H1 (cell line): ENCODE measurements at regions not wholly inside any gene's neighbourhood (a gene's known extent, or its start where the extent isn't known, plus 50 kb on each side); places are given as distances from the start of the nearest gene placed in this dataset.
"Not testable (repeated sequence)": the region's sequence is repeated elsewhere in the genome, so short reads cannot be mapped to it uniquely, and the experiment has no call there.

ENCODE experiments used
- CTCF ChIA-PET: fragments of 300-600 bp; sonication (Branson Sonifier 250); formaldehyde crosslinking; loops from one replicate; lab custom pipeline; 2021; ENCODE audit not compliant: partially characterized antibody; lab: Charles Lee
- POLR2A ChIA-PET: fragments of 300-600 bp; sonication (Branson Sonifier 250); formaldehyde crosslinking; loops from one replicate; lab custom pipeline; 2021; ENCODE audit warnings: inconsistent platforms; ENCODE audit not compliant: partially characterized antibody; lab: Charles Lee
- DNase-seq, 2 experiments: peaks; one replicate each; pipeline versions ENCODE4 v3.0.0 to v3.0.0-alpha.2; 2010 to 2022; ENCODE audit warnings: low spot score in 2 of 2, low read depth in 1 of 2, mixed read lengths in 1 of 2
- FAIRE-seq: peaks from 2 replicates; lab custom pipeline; 2011; peaks lifted over from hg19 to GRCh38; lab: Jason Lieb, UNC
- H2AFZ ChIP-seq: 2 replicates; pipeline ENCODE4 v1.8.1; 2012; ENCODE audit warnings: low read length, inconsistent platforms
- H2AK5ac ChIP-seq: 2 replicates; pipeline ENCODE4 v1.6.1; 2013; ENCODE audit warnings: low read depth, low read length
- H2BK120ac ChIP-seq: replicated peaks from 2 replicates; pipeline ENCODE3; 2013; ENCODE audit warnings: low read depth, low read length, inconsistent platforms
- H2BK12ac ChIP-seq: 2 replicates; pipeline ENCODE4 v1.6.1; 2013; ENCODE audit warnings: low read depth, low read length
- H2BK15ac ChIP-seq: 2 replicates; pipeline ENCODE4 v1.6.1; 2013; ENCODE audit warnings: low read length
- H2BK20ac ChIP-seq: 2 replicates; pipeline ENCODE4 v1.6.1; 2013; ENCODE audit warnings: low read length
- H2BK5ac ChIP-seq: 2 replicates; pipeline ENCODE4 v1.6.1; 2013; ENCODE audit warnings: low read depth, low read length
- H3K14ac ChIP-seq: 2 replicates; pipeline ENCODE4 v1.6.1; 2013; ENCODE audit warnings: inconsistent platforms; ENCODE audit not compliant: insufficient read length
- H3K18ac ChIP-seq: 2 replicates; pipeline ENCODE4 v1.6.1; 2013; ENCODE audit warnings: low read length; ENCODE audit errors: extremely low read depth
- H3K23ac ChIP-seq: 2 replicates; pipeline ENCODE4 v1.6.1; 2013; ENCODE audit warnings: inconsistent platforms; ENCODE audit not compliant: insufficient read length
- H3K23me2 ChIP-seq: 2 replicates; pipeline ENCODE4 v1.6.1; 2013; ENCODE audit warnings: low read depth, low read length
- H3K27ac ChIP-seq: 2 replicates; pipeline ENCODE4 v1.6.1; 2011; ENCODE audit warnings: low read depth, low read length, inconsistent platforms
- H3K27me3 ChIP-seq, 4 experiments: replicated peaks in 1 of 4; 1 replicate in 1 of 4; 2 replicates in 3 of 4; pipeline versions ENCODE4 v1.6.1 to v1.8.1; 2011 to 2013; ENCODE audit warnings: low read length in 3 of 4, mild to moderate bottlenecking in 3 of 4, inconsistent platforms in 2 of 4, mixed read lengths in 2 of 4, moderate library complexity in 1 of 4; ENCODE audit not compliant: control insufficient read depth in 3 of 4, insufficient read depth in 3 of 4; ENCODE audit errors: extremely low read depth in 1 of 4
- H3K36me3 ChIP-seq, 4 experiments: 2 replicates each; pipeline versions ENCODE4 v1.6.1 to v1.8.1; 2011 to 2013; ENCODE audit warnings: mild to moderate bottlenecking in 4 of 4, low read length in 3 of 4, moderate library complexity in 2 of 4, control low read depth in 1 of 4, inconsistent platforms in 1 of 4; ENCODE audit not compliant: insufficient read depth in 4 of 4, control insufficient read depth in 2 of 4
- H3K4ac ChIP-seq: replicated peaks from 2 replicates; pipeline ENCODE3; 2013; ENCODE audit warnings: low read length, low read depth, mixed read lengths, inconsistent platforms; ENCODE audit not compliant: insufficient read length
- H3K4me1 ChIP-seq, 4 experiments: replicated peaks in 1 of 4; 1 replicate in 1 of 4; 2 replicates in 3 of 4; pipeline versions ENCODE4 v1.6.1 to v1.8.1; 2011 to 2013; ENCODE audit warnings: low read length in 3 of 4, inconsistent platforms in 2 of 4, mixed read lengths in 1 of 4; ENCODE audit not compliant: insufficient read depth in 4 of 4, control insufficient read depth in 3 of 4
- H3K4me2 ChIP-seq, 2 experiments: 2 replicates each; pipeline versions ENCODE4 v1.6.1 to v1.8.1; 2011 to 2013; ENCODE audit warnings: low read depth in 2 of 2, low read length in 2 of 2, control low read depth in 1 of 2, inconsistent platforms in 1 of 2, mild to moderate bottlenecking in 1 of 2; ENCODE audit not compliant: insufficient read depth in 1 of 2
- H3K4me3 ChIP-seq, 4 experiments: fragments of 200-600, 300-600 bp in 1 of 4; sonication (generic), shearing (Covaris generic), sonication (Bioruptor Twin) in 1 of 4; 2 replicates each; pipeline versions ENCODE4 v1.5.1 to v1.8.1; 2011 to 2016; ENCODE audit warnings: low read length in 4 of 4, low read depth in 3 of 4, control low read depth in 2 of 4, inconsistent platforms in 2 of 4, mild to moderate bottlenecking in 2 of 4, mixed read lengths in 1 of 4, moderate library complexity in 1 of 4; ENCODE audit not compliant: insufficient read depth in 2 of 4; ENCODE audit errors: extremely low read depth in 1 of 4
- H3K56ac ChIP-seq: replicated peaks from 2 replicates; pipeline ENCODE3; 2013; ENCODE audit warnings: low read depth, mild to moderate bottlenecking, mixed read lengths, low read length, inconsistent platforms; ENCODE audit not compliant: insufficient read length
- H3K79me1 ChIP-seq: 2 replicates; pipeline ENCODE4 v1.6.1; 2013; ENCODE audit warnings: low read depth, low read length, control low read depth
- H3K79me2 ChIP-seq, 2 experiments: 2 replicates each; pipeline versions ENCODE4 v1.6.1 to v1.8.1; 2012 to 2013; ENCODE audit warnings: low read length in 2 of 2, mild to moderate bottlenecking in 2 of 2, inconsistent platforms in 1 of 2; ENCODE audit not compliant: insufficient read depth in 2 of 2, control insufficient read depth in 1 of 2
- H3K9ac ChIP-seq, 4 experiments: replicated peaks in 1 of 4; 1 replicate in 1 of 4; 2 replicates in 3 of 4; pipeline versions ENCODE4 v1.6.1 to v1.8.1; 2011 to 2013; ENCODE audit warnings: low read depth in 3 of 4, low read length in 3 of 4, control low read depth in 2 of 4, mild to moderate bottlenecking in 2 of 4, moderate library complexity in 2 of 4, inconsistent platforms in 1 of 4; ENCODE audit errors: extremely low read depth in 1 of 4
- H3K9me3 ChIP-seq, 2 experiments: 2 replicates each; pipeline versions ENCODE4 v1.6.1 to v1.8.1; 2012 to 2013; ENCODE audit warnings: mild to moderate bottlenecking in 2 of 2, moderate library complexity in 2 of 2, control low read depth in 1 of 2, inconsistent platforms in 1 of 2, low read depth in 1 of 2, low read length in 1 of 2, mixed read lengths in 1 of 2; ENCODE audit not compliant: insufficient read depth in 2 of 2
- H4K20me1 ChIP-seq, 2 experiments: replicated peaks in 1 of 2; 2 replicates each; pipeline versions ENCODE3 to v1.8.1; 2011 to 2013; ENCODE audit warnings: inconsistent platforms in 2 of 2, low read length in 2 of 2, mild to moderate bottlenecking in 1 of 2; ENCODE audit not compliant: insufficient read depth in 2 of 2, control insufficient read depth in 1 of 2
- H4K5ac ChIP-seq: 2 replicates; pipeline ENCODE4 v1.6.1; 2013; ENCODE audit warnings: low read length, low read depth, mixed read lengths, inconsistent platforms; ENCODE audit not compliant: insufficient read length
- H4K8ac ChIP-seq: 2 replicates; pipeline ENCODE4 v1.8.0; 2013; ENCODE audit warnings: mild to moderate bottlenecking, moderate library complexity, low read length, inconsistent platforms; ENCODE audit not compliant: insufficient read depth; ENCODE audit errors: extremely low read depth
- H4K91ac ChIP-seq: replicated peaks from 2 replicates; pipeline ENCODE3; 2013; ENCODE audit warnings: low read length, mixed read lengths, inconsistent platforms; ENCODE audit not compliant: insufficient read length
- WGBS, 2 experiments: shearing (Covaris generic) in 1 of 2; methylation state at CpG; one replicate each; pipeline versions ENCODE4 v1.1.6 to v1.1.7; 2013 to 2015; ENCODE audit warnings: low lambda C conversion rate in 2 of 2, mixed read lengths in 2 of 2, inconsistent platforms in 1 of 2, low coverage in 1 of 2, missing lambda C conversion rate in 1 of 2; ENCODE audit not compliant: insufficient replicate concordance in 2 of 2, insufficient coverage in 1 of 2, insufficient read length in 1 of 2; ENCODE audit errors: extremely low coverage in 1 of 2, missing lambda C conversion rate in 1 of 2; 5-methylcytosine and 5-hydroxymethylcytosine counted together

GRCh38 chr15:98550363-98550762 lies 98.0 kb upstream of the IGF1R start:
- DNase-seq, H3K4me2 ChIP-seq, H3K14ac ChIP-seq, H3K4me1 ChIP-seq, CTCF ChIA-PET, H2AK5ac ChIP-seq, H2BK120ac ChIP-seq, H2BK15ac ChIP-seq, H4K5ac ChIP-seq, H2AFZ ChIP-seq, H3K27ac ChIP-seq, H4K20me1 ChIP-seq, H4K91ac ChIP-seq, H3K9ac ChIP-seq, H3K79me1 ChIP-seq, H2BK12ac ChIP-seq, FAIRE-seq, H4K8ac ChIP-seq, H3K56ac ChIP-seq, H3K4me3 ChIP-seq, H3K79me2 ChIP-seq, H3K18ac ChIP-seq, H2BK5ac ChIP-seq, H3K36me3 ChIP-seq, H3K23ac ChIP-seq, H3K4ac ChIP-seq, H3K27me3 ChIP-seq, H3K9me3 ChIP-seq: not testable (repeated sequence)
- POLR2A ChIA-PET, result interaction anchor here (1.1 kb wide), 1 partner anchor 42 kb away, joined by 3 read pairs; no protein-coding TSS in a partner anchor
- Histone ChIP-seq H2BK20ac (peak overlapping the region; percentile 92; the same call in 1 of the 2 replicates), H3K23me2 (peaks cover 11% of the 10 kb centered on the region; the same call in 1 of the 2 replicates)
- 91% methylated on average over 7 of the region's 7 CpGs; no CpG with 5 or more reads in 1 of the 2 experiments for WGBS, 2 experiments
